PFSK-1 (cell line): ENCODE measurements at regions not wholly inside any gene's neighbourhood (a gene's known extent, or its start where the extent isn't known, plus 50 kb on each side); places are given as distances from the start of the nearest gene placed in this dataset.

Experiments
- FOXP2 ChIP-seq: optimal IDR thresholded peaks from 2 replicates; pipeline ENCODE3; 2011; ENCODE audit warnings: borderline replicate concordance, control low read depth, inconsistent platforms; ENCODE audit not compliant: insufficient read depth; ENCODE audit errors: extremely low read length, extremely low read depth
- POLR2AphosphoS5 ChIP-seq: IDR thresholded peaks from 2 replicates; pipeline ENCODE4 v1.6.1; 2012; ENCODE audit warnings: low read depth, mild to moderate bottlenecking, control low read depth, low read length, moderate library complexity
- REST ChIP-seq, 2 experiments: IDR thresholded peaks; 2 replicates each; pipeline versions ENCODE4 v1.6.1 to v1.8.0; 2011 to 2012; ENCODE audit warnings: low read depth in 2 of 2, low read length in 2 of 2, control low read depth in 1 of 2, inconsistent platforms in 1 of 2, mild to moderate bottlenecking in 1 of 2, moderate library complexity in 1 of 2; ENCODE audit not compliant: insufficient read depth in 1 of 2
- SIN3A ChIP-seq: IDR thresholded peaks from 2 replicates; pipeline ENCODE4 v1.6.1; 2012; ENCODE audit warnings: mild to moderate bottlenecking, low read length, moderate library complexity, borderline replicate concordance; ENCODE audit not compliant: insufficient read depth
- TAF1 ChIP-seq: IDR thresholded peaks from 2 replicates; pipeline ENCODE4 v1.6.1; 2012; ENCODE audit warnings: low read length, control low read depth, borderline replicate concordance; ENCODE audit not compliant: insufficient read depth

DNA sequence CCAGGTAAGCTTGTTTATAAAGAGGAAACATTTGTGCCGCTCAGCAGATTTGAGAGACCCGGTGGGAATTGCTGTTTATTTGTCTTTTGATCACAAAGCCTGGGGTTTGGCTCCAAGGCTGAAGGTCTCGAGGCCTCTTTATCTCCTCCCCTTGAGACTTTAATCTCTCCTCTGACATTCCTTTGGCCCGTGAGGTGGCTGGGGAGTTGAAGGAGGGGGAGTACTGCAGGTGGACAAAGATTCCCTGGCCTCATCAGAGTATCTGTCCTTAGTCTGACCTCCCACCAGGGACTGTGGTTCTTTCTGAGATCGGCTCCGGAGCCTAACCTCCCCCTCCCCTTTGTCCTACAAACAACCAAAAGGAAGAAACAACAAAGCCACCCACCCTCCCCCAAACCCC, 216.5 kb downstream of the MID1IP1 start:
- TF ChIP-seq REST (IDR thresholded peaks at IDR 0.05; ENCODE audit: insufficient read depth in 1 of 2, low read depth in 2 of 2, low read length in 2 of 2) (no peak), FOXP2 (no peak), POLR2AphosphoS5 (no peak), SIN3A (no peak), TAF1 (no peak)

DNA sequence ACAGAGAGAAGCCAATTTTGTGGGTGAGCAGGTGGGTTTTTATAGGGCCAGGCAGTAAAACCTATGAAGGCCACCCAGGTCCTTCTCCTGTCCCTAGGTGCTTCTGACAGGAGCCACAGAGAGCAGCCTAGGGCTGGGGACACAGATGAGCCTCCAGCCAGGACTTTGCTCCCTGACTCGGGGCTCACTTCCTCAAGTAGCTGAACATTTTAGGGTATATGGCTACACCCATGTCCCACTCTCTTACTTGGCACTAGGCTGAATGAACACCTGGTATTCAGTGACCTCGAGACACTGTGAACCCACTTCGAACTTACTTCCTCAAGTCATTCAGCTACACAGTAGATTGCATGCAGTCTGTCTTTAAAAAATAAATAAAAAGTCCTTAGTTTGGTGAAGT, 217.3 kb downstream of the MID1IP1 start:
- TF ChIP-seq SIN3A (no peak), TAF1 (no peak), REST (IDR thresholded peaks at IDR 0.05; ENCODE audit: insufficient read depth in 1 of 2, low read depth in 2 of 2, low read length in 2 of 2) (no peak), POLR2AphosphoS5 (no peak), FOXP2 (no peak)

DNA sequence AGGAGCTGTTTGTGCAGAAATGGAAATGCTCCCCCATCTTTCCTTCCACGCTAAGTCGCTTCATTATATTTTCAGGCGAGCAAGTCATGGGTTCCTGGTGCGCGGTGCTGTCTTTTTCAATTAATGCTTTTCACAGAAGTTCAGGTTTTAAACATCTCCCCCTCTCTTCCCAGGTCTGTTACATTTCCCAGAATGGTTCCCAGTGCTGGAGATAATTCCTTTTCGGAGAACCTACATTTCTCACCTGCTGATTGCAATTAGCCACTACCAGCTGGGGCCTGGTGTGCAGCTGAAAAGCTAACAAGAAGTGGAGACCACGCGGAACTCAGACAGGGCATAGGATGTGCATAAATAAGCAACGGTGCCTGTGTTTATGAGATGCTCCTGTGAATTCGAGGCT, 217.8 kb downstream of the MID1IP1 start:
- no peak for TF ChIP-seq SIN3A

DNA sequence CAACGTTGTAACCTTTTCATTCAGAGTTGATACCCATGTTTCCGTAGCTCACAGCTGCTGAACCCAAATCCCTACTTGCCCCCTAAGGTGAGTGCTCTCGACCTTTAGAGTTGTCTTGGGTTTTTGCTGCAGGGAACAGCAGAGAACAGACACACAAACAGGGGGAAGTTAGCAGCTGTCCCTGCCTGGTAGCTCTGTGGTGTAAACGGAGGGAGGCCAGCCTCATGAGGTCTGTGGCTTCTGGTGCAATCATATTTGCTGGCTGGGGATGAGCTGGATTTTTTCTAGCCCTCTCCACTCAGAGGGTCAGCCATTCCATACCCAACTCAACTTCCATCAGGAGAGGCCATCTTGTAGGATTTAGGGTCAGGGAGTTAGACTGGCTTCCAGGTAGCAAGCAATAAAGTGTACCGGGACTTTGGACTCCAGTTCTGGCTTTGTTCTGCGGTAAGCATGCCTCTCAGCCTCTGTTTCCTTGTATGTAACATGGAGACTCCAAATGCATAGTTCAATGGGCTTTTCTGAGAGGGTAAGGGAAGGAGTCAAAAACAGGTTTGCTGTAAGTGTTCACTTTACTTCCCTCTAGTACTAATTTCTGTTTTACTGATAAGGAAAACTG, 218.9 kb downstream of the MID1IP1 start:
- no peak for TF ChIP-seq SIN3A
- TF ChIP-seq FOXP2 = no peak

- TF ChIP-seq TAF1 (no peak), REST (IDR thresholded peaks at IDR 0.05; ENCODE audit: insufficient read depth in 1 of 2, low read depth in 2 of 2, low read length in 2 of 2) (no peak), FOXP2 (no peak), SIN3A (no peak), POLR2AphosphoS5 (no peak)
Measured at GRCh38 chrX:39022106-39022505, 220.8 kb downstream of the MID1IP1 start.

DNA sequence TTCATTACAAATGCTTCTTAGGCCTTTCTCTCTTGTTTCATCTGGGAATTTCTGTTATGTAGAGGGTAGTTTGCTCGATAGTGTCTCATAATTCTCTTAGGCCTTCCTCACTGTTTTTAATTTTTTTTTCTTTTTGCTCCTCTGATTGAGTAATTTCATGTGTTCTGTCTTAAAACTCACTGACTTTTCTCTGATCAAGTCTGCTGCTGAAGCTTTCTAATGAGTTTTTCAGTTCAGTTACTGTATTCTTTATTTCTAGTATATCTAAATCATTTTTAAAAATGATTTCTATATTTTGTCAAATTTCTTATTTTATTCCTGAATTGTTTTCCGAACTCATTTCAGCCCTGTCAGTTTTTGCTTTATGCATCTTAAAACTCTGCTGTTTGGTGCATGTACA, 228.0 kb downstream of the MID1IP1 start:
- TF ChIP-seq TAF1 (no peak), SIN3A (no peak), POLR2AphosphoS5 (no peak), REST (IDR thresholded peaks at IDR 0.05; ENCODE audit: insufficient read depth in 1 of 2, low read depth in 2 of 2, low read length in 2 of 2) (no peak), FOXP2 (no peak)
